ENCODE measurements at regions not wholly inside any gene's neighbourhood (a gene's known extent, or its start where the extent isn't known, plus 50 kb on each side); places are given as distances from the start of the nearest gene placed in this dataset.
"Not testable (repeated sequence)": the region's sequence is repeated elsewhere in the genome, so short reads cannot be mapped to it uniquely, and the experiment has no call there.

GRCh38 chr12:11986165-11986564, 84.6 kb upstream of the BCL2L14 start:
- DNase-seq (ENCODE audit: low read depth), result no peak
- TF ChIP-seq CTCF (IDR thresholded peaks at IDR 0.05; ENCODE audit: insufficient read depth, low read depth, low read length), result no peak

GRCh38 chr12:11987901-11988300, 82.8 kb upstream of the BCL2L14 start:
- H3K4me3 ChIP-seq (ENCODE audit: low read depth, low read length), result no peak overlapping the region
- no peak for TF ChIP-seq CTCF (IDR thresholded peaks at IDR 0.05; ENCODE audit: insufficient read depth, low read depth, low read length)
- DNase-seq (ENCODE audit: low read depth), result no peak

More at GRCh38 chr12:11986165-11986564, 84.6 kb upstream of the BCL2L14 start:
- no peak overlapping the region for H3K4me3 ChIP-seq (ENCODE audit: low read depth, low read length)

GRCh38 chr12:11991604-11992003, 79.1 kb upstream of the BCL2L14 start:
- TF ChIP-seq CTCF (IDR thresholded peaks at IDR 0.05; ENCODE audit: insufficient read depth, low read depth, low read length), result no peak
- no peak for DNase-seq (ENCODE audit: low read depth)
- H3K4me3 ChIP-seq (ENCODE audit: low read depth, low read length), result no peak overlapping the region

DNA sequence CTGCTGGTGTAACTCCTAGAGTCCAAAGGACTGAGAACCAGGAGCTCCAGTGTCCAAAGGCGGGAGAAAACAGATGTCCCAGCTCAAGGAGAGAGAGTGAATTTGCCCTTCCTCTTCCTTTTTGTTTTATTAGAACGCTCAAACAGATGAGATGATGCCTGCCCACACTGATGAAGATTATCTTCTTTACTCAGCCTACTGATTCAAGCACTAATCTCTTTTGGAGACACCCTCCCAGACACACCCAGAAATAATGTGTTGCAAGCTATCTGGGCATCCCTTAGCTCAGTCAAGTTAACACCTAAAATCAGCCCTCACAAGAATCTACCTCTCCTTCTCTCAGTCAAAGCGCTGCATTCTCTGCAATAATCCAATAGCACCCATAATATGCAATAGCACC, 78.2 kb upstream of the BCL2L14 start:
- H3K4me3 ChIP-seq (ENCODE audit: low read depth, low read length), result no peak overlapping the region
- no peak for DNase-seq (ENCODE audit: low read depth)
- TF ChIP-seq CTCF (IDR thresholded peaks at IDR 0.05; ENCODE audit: insufficient read depth, low read depth, low read length), result no peak

DNA sequence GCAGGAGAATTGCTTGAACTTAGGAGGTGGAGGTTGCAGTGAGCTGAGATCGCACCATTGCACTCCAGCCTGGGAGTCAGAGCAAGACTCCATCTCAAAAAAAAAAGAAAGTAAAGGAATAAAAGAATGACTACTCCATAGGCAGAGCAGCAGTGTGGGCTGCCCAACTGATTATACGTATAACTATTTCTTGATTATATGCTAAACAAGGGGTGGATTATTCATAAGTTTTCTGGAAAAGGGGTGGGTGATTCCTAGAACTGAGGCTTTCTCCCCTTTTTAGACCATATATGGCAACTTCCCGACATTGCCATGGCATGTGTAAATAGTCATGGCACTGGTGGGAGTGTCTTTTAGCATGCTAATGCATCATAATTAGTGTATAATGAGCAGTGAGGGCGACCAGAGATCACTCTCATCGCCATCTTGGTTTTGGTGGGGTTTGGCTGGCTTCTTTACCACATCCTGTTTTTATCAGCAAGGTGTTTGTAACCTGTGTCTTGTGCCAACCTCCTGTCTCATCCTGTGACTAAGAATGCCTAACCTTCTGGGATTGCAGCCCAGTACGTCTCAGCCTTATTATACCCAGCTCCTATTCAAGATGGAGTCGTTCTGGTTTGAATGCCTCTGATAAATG, 72.3 kb upstream of the BCL2L14 start:
- not testable (repeated sequence) for H3K4me3 ChIP-seq (ENCODE audit: low read depth, low read length); DNase-seq (ENCODE audit: low read depth)

- H3K4me3 ChIP-seq (ENCODE audit: low read depth, low read length), result no peak overlapping the region
- no peak for DNase-seq (ENCODE audit: low read depth)
- TF ChIP-seq CTCF (IDR thresholded peaks at IDR 0.05; ENCODE audit: insufficient read depth, low read depth, low read length), result no peak
These were observed 71.8 kb upstream of the BCL2L14 start for GRCh38 chr12:11998944-11999315.

- H3K4me3 ChIP-seq (ENCODE audit: low read depth, low read length), result no peak overlapping the region
- DNase-seq (ENCODE audit: low read depth), result no peak
- no peak for TF ChIP-seq CTCF (IDR thresholded peaks at IDR 0.05; ENCODE audit: insufficient read depth, low read depth, low read length)
These were observed 67.1 kb upstream of the BCL2L14 start for GRCh38 chr12:12003609-12004008.
